ENCODE measurements at regions not wholly inside any gene's neighbourhood (a gene's known extent, or its start where the extent isn't known, plus 50 kb on each side); places are given as distances from the start of the nearest gene placed in this dataset.

- no peak for TF ChIP-seq AFF4 (CRISPR knock-in tag; IDR thresholded peaks at IDR 0.05)
- no peak for TF ChIP-seq DPF2 (IDR thresholded peaks at IDR 0.05)
- TF ChIP-seq CBX3 (IDR thresholded peaks at IDR 0.05; ENCODE audit: borderline replicate concordance in 1 of 2, low read length in 2 of 2): no peak
- no peak for TF ChIP-seq RBM15 (IDR thresholded peaks at IDR 0.05; ENCODE audit: insufficient read depth, low read length)
- TF ChIP-seq MXI1 (IDR thresholded peaks at IDR 0.05; ENCODE audit: low read depth, low read length): no peak
- no peak for TF ChIP-seq ASH1L (IDR thresholded peaks at IDR 0.05; ENCODE audit: borderline replicate concordance, low read depth, partially characterized antibody)
- no peak for TF ChIP-seq HDAC3 (IDR thresholded peaks at IDR 0.05; ENCODE audit: borderline replicate concordance, partially characterized antibody)
- TF ChIP-seq CCNT2 (IDR thresholded peaks at IDR 0.05; ENCODE audit: borderline replicate concordance, extremely low read depth, insufficient read length, low read depth, low read length): no peak
- TF ChIP-seq ZNF583 (CRISPR knock-in tag; IDR thresholded peaks at IDR 0.05): no peak
Observed at GRCh38 chr12:97921979-97922722, 459.5 kb downstream of the RMST start (continued).

Data from K562 (cell line).